GM12892 (cell line): ENCODE measurements at regions not wholly inside any gene's neighbourhood (a gene's known extent, or its start where the extent isn't known, plus 50 kb on each side); places are given as distances from the start of the nearest gene placed in this dataset.

Source experiments
- POLR2A ChIP-seq: IDR thresholded peaks from 2 replicates; pipeline ENCODE4 v1.6.1; 2011; ENCODE audit warnings: low read depth, low read length, control low read depth
- POLR2AphosphoS5 ChIP-seq: IDR thresholded peaks from 2 replicates; pipeline ENCODE4 v1.6.1; 2011; ENCODE audit warnings: low read depth, low read length, control low read depth

GRCh38 chr4:173936861-173937260 is 346.6 kb downstream of the FBXO8 start:
- TF ChIP-seq POLR2A, result no peak
- TF ChIP-seq POLR2AphosphoS5, result no peak
